Stomach smooth muscle (tissue), 2 donors: ENCODE measurements at regions not wholly inside any gene's neighbourhood (a gene's known extent, or its start where the extent isn't known, plus 50 kb on each side); places are given as distances from the start of the nearest gene placed in this dataset.
A peak's percentile ranks its signal among the peaks of the same experiment; 100 is the strongest.

Source experiments
- H3K27ac ChIP-seq: one replicate; pipeline ENCODE4 v1.7.0; 2013; ENCODE audit warnings: mild to moderate bottlenecking, low read length, inconsistent platforms
- H3K27me3 ChIP-seq, 2 donors: one replicate each; pipeline ENCODE4 v1.7.0; 2013; ENCODE audit warnings: low read length in 2 of 2; ENCODE audit not compliant: insufficient read depth in 2 of 2, control insufficient read depth in 1 of 2
- H3K36me3 ChIP-seq, 2 donors: one replicate each; pipeline ENCODE4 v1.7.0; 2013; ENCODE audit warnings: low read length in 2 of 2; ENCODE audit not compliant: control insufficient read depth in 2 of 2, insufficient read depth in 2 of 2
- H3K4me1 ChIP-seq: one replicate; pipeline ENCODE4 v1.7.0; 2013; ENCODE audit warnings: low read length; ENCODE audit not compliant: control insufficient read depth, insufficient read depth
- H3K4me3 ChIP-seq, 2 donors: one replicate each; pipeline ENCODE4 v1.7.0; 2013; ENCODE audit warnings: low read length in 2 of 2
- H3K9ac ChIP-seq, 2 donors: one replicate each; pipeline ENCODE4 v1.7.0; 2013; ENCODE audit warnings: low read length in 2 of 2, mild to moderate bottlenecking in 1 of 2
- H3K9me3 ChIP-seq, 2 donors: one replicate each; pipeline ENCODE4 v1.7.0; 2013; ENCODE audit warnings: low read length in 2 of 2; ENCODE audit not compliant: control insufficient read depth in 2 of 2
- donor health status: healthy.
- donor health status: Pancreatic carcinoma.

GRCh38 chr2:120562218-120563005, 173.3 kb upstream of the GLI2 start:
- H3K4me1 ChIP-seq, result peaks cover 14% of the 10 kb centered on the region

GRCh38 chr2:120563616-120564015, 172.1 kb upstream of the GLI2 start:
- Histone ChIP-seq H3K4me1 (peaks cover 14% of the 10 kb centered on the region), H3K36me3 (no peaks in the 10 kb centered on the region), H3K9me3 (no peaks in the 10 kb centered on the region), H3K4me3 (no peak overlapping the region), H3K9ac (no peak overlapping the region), H3K27ac (no peak overlapping the region), H3K27me3 (no peaks in the 10 kb centered on the region)

More at GRCh38 chr2:120562218-120563005, 173.3 kb upstream of the GLI2 start:
- Histone ChIP-seq H3K36me3 (no peaks in the 10 kb centered on the region), H3K27ac (no peak overlapping the region), H3K27me3 (peaks cover 0 to 2% of the 10 kb centered on the region in 2 donors), H3K9ac (no peak overlapping the region), H3K4me3 (no peak overlapping the region), H3K9me3 (no peaks in the 10 kb centered on the region)

GRCh38 chr2:120564213-120565094, 171.2 kb upstream of the GLI2 start:
- H3K36me3 ChIP-seq, result no peaks in the 10 kb centered on the region
- H3K4me1 ChIP-seq, result peaks cover 14% of the 10 kb centered on the region
- H3K27me3 ChIP-seq, result no peaks in the 10 kb centered on the region
- no peak overlapping the region for H3K9ac ChIP-seq
- H3K4me3 ChIP-seq, result no peak overlapping the region
- no peaks in the 10 kb centered on the region for H3K9me3 ChIP-seq
- no peak overlapping the region for H3K27ac ChIP-seq

- no peaks in the 10 kb centered on the region for H3K36me3 ChIP-seq
- H3K4me3 ChIP-seq, result no peak overlapping the region
- no peak overlapping the region for H3K27ac ChIP-seq
- peaks cover 14% of the 10 kb centered on the region for H3K4me1 ChIP-seq
- H3K9me3 ChIP-seq, result no peaks in the 10 kb centered on the region
- H3K9ac ChIP-seq, result no peak overlapping the region
- no peaks in the 10 kb centered on the region for H3K27me3 ChIP-seq
Observed at GRCh38 chr2:120565095-120565460, 170.6 kb upstream of the GLI2 start.

DNA sequence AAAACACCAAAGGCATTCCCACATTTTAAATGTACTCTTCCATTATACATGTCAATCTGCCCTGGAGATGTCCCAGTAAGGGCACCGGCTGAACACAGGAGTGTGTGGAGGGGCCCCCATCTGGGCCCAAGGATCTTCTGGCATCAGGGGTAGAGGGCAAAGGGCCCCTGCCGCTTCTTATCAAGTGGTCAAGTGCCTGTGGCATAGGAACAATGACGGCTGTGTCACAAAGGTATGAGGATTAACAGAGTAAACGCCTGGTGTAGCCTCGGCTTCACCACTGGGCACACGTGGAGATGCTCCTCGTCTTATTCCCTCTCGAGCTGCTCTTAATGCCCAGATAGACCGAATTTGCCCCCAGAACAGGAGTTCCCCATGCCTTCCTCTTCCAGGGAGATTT, 169.7 kb upstream of the GLI2 start:
- H3K9me3 ChIP-seq, result no peaks in the 10 kb centered on the region
- no peak overlapping the region for H3K9ac ChIP-seq
- H3K36me3 ChIP-seq, result no peaks in the 10 kb centered on the region
- no peak overlapping the region for H3K4me3 ChIP-seq
- H3K27me3 ChIP-seq, result no peaks in the 10 kb centered on the region
- peaks cover 14% of the 10 kb centered on the region for H3K4me1 ChIP-seq
- no peak overlapping the region for H3K27ac ChIP-seq

DNA sequence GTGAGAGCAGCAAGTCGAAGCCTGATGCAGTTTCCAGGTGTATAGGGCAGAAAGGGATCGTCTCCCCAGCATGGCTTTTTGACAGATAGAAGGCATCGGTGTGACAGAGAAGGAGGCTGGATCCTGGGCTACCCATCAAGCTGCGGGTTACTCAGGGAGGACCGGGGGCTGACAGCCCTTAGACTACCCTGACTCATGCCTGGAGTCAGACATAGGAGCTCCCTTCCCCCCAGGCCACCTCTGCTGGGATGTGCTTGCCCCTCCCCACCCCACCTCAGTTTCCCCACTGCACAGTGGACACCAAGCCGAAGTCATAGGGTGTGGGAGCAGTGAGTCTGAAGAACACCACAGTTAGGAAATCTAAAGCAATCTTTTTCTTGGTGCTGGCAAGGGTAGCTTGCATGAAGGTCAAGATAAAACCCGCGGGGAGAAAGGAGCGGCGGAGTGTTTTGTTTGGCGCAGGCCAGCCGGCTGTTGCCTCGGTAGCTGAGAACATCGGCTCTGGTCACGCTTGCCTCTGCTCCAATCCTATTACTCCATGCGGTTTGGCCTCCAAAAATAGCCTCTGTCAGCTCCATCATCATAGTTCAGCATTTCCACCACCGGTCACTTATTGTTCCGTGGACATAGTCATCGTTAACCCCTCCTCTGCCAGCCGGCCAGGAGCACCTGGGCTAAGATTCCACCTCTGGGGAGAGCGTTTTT, 169.2 kb upstream of the GLI2 start:
- Histone ChIP-seq H3K4me1 (peaks cover 14% of the 10 kb centered on the region), H3K9me3 (no peaks in the 10 kb centered on the region), H3K4me3 (peak overlapping the region in 1 of 2 donors; percentile 22), H3K27ac (no peak overlapping the region), H3K27me3 (no peaks in the 10 kb centered on the region), H3K36me3 (no peaks in the 10 kb centered on the region), H3K9ac (no peak overlapping the region)

DNA sequence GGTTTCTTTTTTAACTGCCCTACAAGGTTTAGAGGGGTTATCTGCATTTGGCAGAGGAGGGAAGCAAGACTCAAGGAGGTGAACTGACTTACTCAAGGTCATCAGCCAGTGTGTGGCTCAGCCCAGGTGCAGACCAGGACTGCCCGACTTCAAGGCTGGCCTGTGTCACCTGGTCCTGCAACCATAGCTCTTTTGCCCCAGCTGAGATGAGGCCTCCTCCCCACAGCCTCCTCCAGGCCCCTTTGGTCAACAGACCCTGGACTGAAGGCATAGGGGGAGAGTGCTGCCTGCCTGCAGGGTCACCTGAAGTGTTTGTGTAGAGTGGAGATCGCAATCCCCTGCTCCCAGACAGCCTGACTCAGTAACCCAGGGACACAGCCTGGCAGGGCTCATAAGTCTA, 168.5 kb upstream of the GLI2 start:
- no peaks in the 10 kb centered on the region for H3K36me3 ChIP-seq
- H3K9me3 ChIP-seq, result no peaks in the 10 kb centered on the region
- no peak overlapping the region for H3K27ac ChIP-seq
- H3K4me1 ChIP-seq, result peaks cover 14% of the 10 kb centered on the region
- no peak overlapping the region for H3K9ac ChIP-seq
- H3K27me3 ChIP-seq, result no peaks in the 10 kb centered on the region
- H3K4me3 ChIP-seq, result no peak overlapping the region

- no peaks in the 10 kb centered on the region for H3K36me3 ChIP-seq
- no peak overlapping the region for H3K27ac ChIP-seq
- no peaks in the 10 kb centered on the region for H3K27me3 ChIP-seq
- H3K9me3 ChIP-seq, result no peaks in the 10 kb centered on the region
- no peak overlapping the region for H3K9ac ChIP-seq
- H3K4me3 ChIP-seq, result no peak overlapping the region
- H3K4me1 ChIP-seq, result peaks cover 14% of the 10 kb centered on the region
Observed at GRCh38 chr2:120568089-120568974, 167.3 kb upstream of the GLI2 start.

GRCh38 chr2:120568975-120569268, 166.7 kb upstream of the GLI2 start:
- Histone ChIP-seq H3K27ac (no peak overlapping the region), H3K9me3 (no peaks in the 10 kb centered on the region), H3K9ac (no peak overlapping the region), H3K36me3 (no peaks in the 10 kb centered on the region), H3K27me3 (peaks cover 0 to 2% of the 10 kb centered on the region in 2 donors), H3K4me3 (no peak overlapping the region), H3K4me1 (peaks cover 14% of the 10 kb centered on the region)

GRCh38 chr2:120570001-120570400, 165.7 kb upstream of the GLI2 start:
- H3K9me3 ChIP-seq, result no peaks in the 10 kb centered on the region
- H3K4me3 ChIP-seq, result no peak overlapping the region
- H3K27ac ChIP-seq, result no peak overlapping the region
- H3K27me3 ChIP-seq, result peaks cover 0 to 2% of the 10 kb centered on the region in 2 donors
- peaks cover 14% of the 10 kb centered on the region for H3K4me1 ChIP-seq
- no peaks in the 10 kb centered on the region for H3K36me3 ChIP-seq
- H3K9ac ChIP-seq, result no peak overlapping the region
